WTC11 (cell line): ENCODE measurements at regions not wholly inside any gene's neighbourhood (a gene's known extent, or its start where the extent isn't known, plus 50 kb on each side); places are given as distances from the start of the nearest gene placed in this dataset.

Experiments used
- E2F1 ChIP-seq: sonication (generic); formaldehyde crosslinking; IDR thresholded peaks from 2 replicates; pipeline ENCODE4 v1.8.0; 2022; ENCODE audit warnings: mild to moderate bottlenecking, missing genetic modification reagents
- TF ChIP-seq, protein P1 (sequence below): fragments of 250-450 bp; sonication (Bioruptor Pico); conservative IDR thresholded peaks from 2 replicates; pipeline ENCODE4 v1.9.0; 2021; ENCODE audit warnings: mild to moderate bottlenecking

GRCh38 chr21:15645830-15646229, 84.0 kb upstream of the USP25 start:
- TF ChIP-seq E2F1, result no peak
- TF ChIP-seq, protein P1, sequence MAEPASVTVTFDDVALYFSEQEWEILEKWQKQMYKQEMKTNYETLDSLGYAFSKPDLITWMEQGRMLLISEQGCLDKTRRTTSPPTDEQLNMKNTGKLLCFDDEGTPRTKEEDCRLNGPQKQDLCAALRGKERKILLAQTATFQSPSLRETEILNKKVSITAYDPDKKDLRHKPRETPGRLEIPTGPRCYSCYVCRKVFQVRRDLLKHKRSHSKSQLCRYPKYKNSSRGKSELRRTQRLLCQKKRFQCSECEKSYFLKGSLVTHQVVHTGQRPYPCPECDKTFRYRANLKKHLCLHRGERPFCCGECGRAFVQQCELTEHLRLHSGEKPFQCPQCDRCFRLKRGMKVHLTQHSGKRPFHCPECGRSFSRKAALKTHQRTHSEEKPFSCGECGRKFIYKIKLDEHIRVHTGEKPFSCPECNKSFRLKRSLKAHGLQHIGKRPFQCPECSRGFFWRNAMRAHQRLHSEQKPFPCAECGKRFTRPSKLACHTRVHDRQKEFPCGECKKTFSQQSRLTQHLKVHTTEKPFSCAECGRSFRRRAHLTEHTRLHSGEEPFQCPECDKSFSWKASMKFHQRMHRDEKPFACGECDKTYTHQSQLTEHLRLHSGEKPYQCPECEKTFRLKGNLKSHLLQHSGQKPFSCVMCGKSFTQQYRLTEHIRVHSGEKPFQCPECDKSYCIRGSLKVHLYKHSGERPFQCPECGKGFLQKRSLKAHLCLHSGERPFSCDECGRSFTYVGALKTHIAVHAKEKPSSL (CRISPR knock-in tag), result no peak
